SU-DHL-6 (cell line): ENCODE measurements at regions not wholly inside any gene's neighbourhood (a gene's known extent, or its start where the extent isn't known, plus 50 kb on each side); places are given as distances from the start of the nearest gene placed in this dataset.

ENCODE experiments used
- H2AFZ ChIP-seq: fragments of 200-600 bp; sonication (generic); 2 replicates; pipeline ENCODE4 v1.6.1; 2014; ENCODE audit warnings: low read depth, mild to moderate bottlenecking, moderate library complexity, mixed read lengths, antibody characterized with exemption, low read length; ENCODE audit not compliant: severe bottlenecking
- H3F3A ChIP-seq: fragments of 200-600 bp; shearing (Covaris generic); 2 replicates; pipeline ENCODE4 v1.6.0; 2016; ENCODE audit warnings: antibody characterized with exemption, mild to moderate bottlenecking; ENCODE audit not compliant: insufficient read depth
- H3K27ac ChIP-seq: fragments of 200-600 bp; sonication (generic); 2 replicates; pipeline ENCODE4 v1.5.1; 2016; ENCODE audit warnings: low read depth, mild to moderate bottlenecking, low read length, moderate library complexity, mixed read lengths
- H3K27me3 ChIP-seq: fragments of 200-600 bp; sonication (generic), shearing (Covaris generic); 2 replicates; pipeline ENCODE4 v1.6.0; 2014; ENCODE audit warnings: mild to moderate bottlenecking, low read length
- H3K36me3 ChIP-seq: fragments of 200-600 bp; sonication (generic); 2 replicates; pipeline ENCODE4 v1.6.1; 2014; ENCODE audit warnings: mild to moderate bottlenecking, low read length, mixed read lengths
- H3K4me2 ChIP-seq: fragments of 300-600, 200-600 bp; shearing (Covaris generic), sonication (generic); 2 replicates; pipeline ENCODE4 v1.6.0; 2014; ENCODE audit warnings: low read length, low read depth, mild to moderate bottlenecking; ENCODE audit not compliant: poor library complexity, severe bottlenecking
- H3K4me3 ChIP-seq: fragments of 200-600 bp; sonication (generic); 2 replicates; pipeline ENCODE4 v1.5.1; 2014; ENCODE audit warnings: antibody characterized with exemption, low read length, mild to moderate bottlenecking, mixed read lengths; ENCODE audit not compliant: insufficient read depth, poor library complexity, severe bottlenecking
- H3K79me2 ChIP-seq: fragments of 200-600 bp; sonication (generic); 2 replicates; pipeline ENCODE4 v1.6.1; 2014; ENCODE audit warnings: mild to moderate bottlenecking, low read length, moderate library complexity; ENCODE audit not compliant: insufficient read depth
- H3K9ac ChIP-seq: fragments of 200-600 bp; sonication (generic); 2 replicates; pipeline ENCODE4 v1.7.0; 2014; ENCODE audit warnings: mild to moderate bottlenecking, low read length
- H3K9me2 ChIP-seq: fragments of 200-600 bp; sonication (generic); replicated peaks from 2 replicates; pipeline ENCODE4 v1.6.1; 2014; ENCODE audit warnings: low read length; ENCODE audit not compliant: insufficient read depth
- H3K9me3 ChIP-seq: fragments of 200-600 bp; sonication (generic); 2 replicates; pipeline ENCODE4 v1.6.1; 2014; ENCODE audit warnings: low read length, mixed read lengths; ENCODE audit not compliant: insufficient read depth
- H4K20me1 ChIP-seq: fragments of 200-600 bp; sonication (generic); 2 replicates; pipeline ENCODE4 v1.6.1; 2014; ENCODE audit warnings: low read depth, mild to moderate bottlenecking, antibody characterized with exemption, low read length, moderate library complexity, mixed read lengths
- EZH2phosphoT487 ChIP-seq: fragments of 200-600 bp; sonication (generic), shearing (Covaris generic); conservative IDR thresholded peaks from 2 replicates; pipeline ENCODE4 v1.6.1; 2018; ENCODE audit warnings: mild to moderate bottlenecking, antibody characterized with exemption, low read length, moderate library complexity, mixed read lengths
- TF ChIP-seq, protein P1 (sequence below): fragments of 200-600 bp; sonication (generic); IDR thresholded peaks from one replicate; pipeline ENCODE4 v1.5.1; 2017; ENCODE audit warnings: antibody characterized with exemption, mild to moderate bottlenecking, low read length, moderate library complexity; ENCODE audit not compliant: insufficient read depth, poor library complexity, severe bottlenecking

- 0 out of 2 replicates have a peak, but pooled peaks cover 2% of the 10 kb centered on the region for H3K36me3 ChIP-seq
- no peaks in the 10 kb centered on the region for H3K27me3 ChIP-seq
- no peak overlapping the region for H3K4me2 ChIP-seq
- H3K79me2 ChIP-seq, result no peaks in the 10 kb centered on the region
- no peaks in the 10 kb centered on the region for H4K20me1 ChIP-seq
- H3K4me3 ChIP-seq, result no peak overlapping the region
- H2AFZ ChIP-seq, result no peak overlapping the region
- H3F3A ChIP-seq, result no peaks in the 10 kb centered on the region
- TF ChIP-seq EZH2phosphoT487, result no peak
- TF ChIP-seq, protein P1, sequence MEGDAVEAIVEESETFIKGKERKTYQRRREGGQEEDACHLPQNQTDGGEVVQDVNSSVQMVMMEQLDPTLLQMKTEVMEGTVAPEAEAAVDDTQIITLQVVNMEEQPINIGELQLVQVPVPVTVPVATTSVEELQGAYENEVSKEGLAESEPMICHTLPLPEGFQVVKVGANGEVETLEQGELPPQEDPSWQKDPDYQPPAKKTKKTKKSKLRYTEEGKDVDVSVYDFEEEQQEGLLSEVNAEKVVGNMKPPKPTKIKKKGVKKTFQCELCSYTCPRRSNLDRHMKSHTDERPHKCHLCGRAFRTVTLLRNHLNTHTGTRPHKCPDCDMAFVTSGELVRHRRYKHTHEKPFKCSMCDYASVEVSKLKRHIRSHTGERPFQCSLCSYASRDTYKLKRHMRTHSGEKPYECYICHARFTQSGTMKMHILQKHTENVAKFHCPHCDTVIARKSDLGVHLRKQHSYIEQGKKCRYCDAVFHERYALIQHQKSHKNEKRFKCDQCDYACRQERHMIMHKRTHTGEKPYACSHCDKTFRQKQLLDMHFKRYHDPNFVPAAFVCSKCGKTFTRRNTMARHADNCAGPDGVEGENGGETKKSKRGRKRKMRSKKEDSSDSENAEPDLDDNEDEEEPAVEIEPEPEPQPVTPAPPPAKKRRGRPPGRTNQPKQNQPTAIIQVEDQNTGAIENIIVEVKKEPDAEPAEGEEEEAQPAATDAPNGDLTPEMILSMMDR, result no peak
- no peak overlapping the region for H3K9ac ChIP-seq
- peaks cover 16% of the 10 kb centered on the region; the same call in 1 of the 2 replicates for H3K9me3 ChIP-seq
- no peak overlapping the region for H3K27ac ChIP-seq
- H3K9me2 ChIP-seq, result no peaks in the 10 kb centered on the region
Observed at GRCh38 chr18:51639541-51639940, 442.1 kb upstream of the MEX3C start.

GRCh38 chr18:51643483-51643882, 446.0 kb upstream of the MEX3C start:
- Histone ChIP-seq H4K20me1 (no peaks in the 10 kb centered on the region), H3F3A (no peaks in the 10 kb centered on the region), H2AFZ (no peak overlapping the region), H3K9me2 (no peaks in the 10 kb centered on the region), H3K27me3 (no peaks in the 10 kb centered on the region), H3K4me2 (no peak overlapping the region), H3K9ac (no peak overlapping the region), H3K27ac (no peak overlapping the region), H3K4me3 (no peak overlapping the region), H3K9me3 (no peaks in the 10 kb centered on the region), H3K79me2 (no peaks in the 10 kb centered on the region), H3K36me3 (no peaks in the 10 kb centered on the region)
- TF ChIP-seq EZH2phosphoT487, result no peak
- TF ChIP-seq, protein P1, result no peak

- H3K79me2 ChIP-seq, result no peaks in the 10 kb centered on the region
- TF ChIP-seq, protein P1, result no peak
- TF ChIP-seq EZH2phosphoT487, result no peak
- H2AFZ ChIP-seq, result no peak overlapping the region
- H3K27me3 ChIP-seq, result no peaks in the 10 kb centered on the region
- no peak overlapping the region for H3K27ac ChIP-seq
- no peak overlapping the region for H3K9ac ChIP-seq
- H3K9me3 ChIP-seq, result no peaks in the 10 kb centered on the region
- H4K20me1 ChIP-seq, result no peaks in the 10 kb centered on the region
- H3K9me2 ChIP-seq, result no peaks in the 10 kb centered on the region
- H3K36me3 ChIP-seq, result no peaks in the 10 kb centered on the region
- H3K4me2 ChIP-seq, result no peak overlapping the region
- H3K4me3 ChIP-seq, result no peak overlapping the region
- no peaks in the 10 kb centered on the region for H3F3A ChIP-seq
Observed at GRCh38 chr18:51645607-51646006, 448.1 kb upstream of the MEX3C start.

DNA sequence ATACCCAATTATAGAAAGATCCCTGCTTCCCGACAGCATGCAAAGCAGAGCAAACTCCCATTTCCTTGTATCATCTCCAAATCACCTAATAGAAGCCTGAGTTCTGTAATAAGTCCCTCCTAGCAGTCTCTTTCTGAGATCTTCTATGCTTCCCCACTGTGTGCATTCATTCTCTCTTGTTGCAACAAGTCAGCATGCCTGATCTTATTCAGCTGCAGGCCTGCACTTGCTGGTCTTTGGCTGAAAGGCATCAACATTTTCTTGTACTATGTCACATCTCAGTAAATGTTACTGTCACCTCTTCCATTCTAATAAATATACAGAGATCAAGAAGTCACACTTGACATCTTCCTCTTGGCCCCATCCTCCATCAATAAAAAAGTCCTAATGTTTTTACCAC, 449.9 kb upstream of the MEX3C start:
- H3K27ac ChIP-seq, result no peak overlapping the region
- no peaks in the 10 kb centered on the region for H3K27me3 ChIP-seq
- H3K9me3 ChIP-seq, result no peaks in the 10 kb centered on the region
- H3K36me3 ChIP-seq, result no peaks in the 10 kb centered on the region
- H3F3A ChIP-seq, result no peaks in the 10 kb centered on the region
- H3K4me3 ChIP-seq, result no peak overlapping the region
- no peak overlapping the region for H3K9ac ChIP-seq
- H4K20me1 ChIP-seq, result no peaks in the 10 kb centered on the region
- no peaks in the 10 kb centered on the region for H3K79me2 ChIP-seq
- no peak overlapping the region for H2AFZ ChIP-seq
- no peak overlapping the region for H3K4me2 ChIP-seq
- no peak for TF ChIP-seq EZH2phosphoT487
- TF ChIP-seq, protein P1, result no peak
- no peaks in the 10 kb centered on the region for H3K9me2 ChIP-seq
